AG09319 (cell line): ENCODE measurements at regions not wholly inside any gene's neighbourhood (a gene's known extent, or its start where the extent isn't known, plus 50 kb on each side); places are given as distances from the start of the nearest gene placed in this dataset.
"Not testable (repeated sequence)": the region's sequence is repeated elsewhere in the genome, so short reads cannot be mapped to it uniquely, and the experiment has no call there.

Experiments
- DNase-seq: peaks from one replicate; pipeline ENCODE4 v3.0.0-alpha.2; 2010; ENCODE audit warnings: low read depth; ENCODE audit errors: extremely low read depth

GRCh38 chr1:149157409-149157808 lies 54.1 kb upstream of the NBPF9 start:
- not testable (repeated sequence) for DNase-seq

GRCh38 chr1:149158308-149158707 lies 55.0 kb upstream of the NBPF9 start:
- DNase-seq, result not testable (repeated sequence)

DNA sequence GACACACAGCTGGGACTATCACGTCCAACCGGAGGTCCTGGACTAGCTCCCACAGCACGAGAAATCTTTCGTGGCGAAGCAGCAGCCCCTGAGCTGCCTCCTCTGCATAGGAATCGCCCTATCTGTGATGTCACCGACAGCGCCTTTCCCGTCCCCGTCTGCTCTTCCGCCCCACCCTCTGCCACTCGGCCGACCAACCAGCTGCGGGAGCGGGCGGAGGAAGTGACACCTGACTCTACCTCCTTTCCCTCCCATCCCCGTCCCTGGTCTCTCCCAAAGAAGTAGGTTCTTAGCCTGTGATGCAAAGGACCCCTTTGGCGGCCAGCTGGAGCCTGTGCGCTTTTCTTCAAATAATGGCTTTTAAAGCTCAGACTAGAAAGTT lies 59.7 kb upstream of the NBPF9 start:
- DNase-seq, result not testable (repeated sequence)

GRCh38 chr1:149174765-149175164 lies 71.4 kb upstream of the NBPF9 start:
- not testable (repeated sequence) for DNase-seq

DNA sequence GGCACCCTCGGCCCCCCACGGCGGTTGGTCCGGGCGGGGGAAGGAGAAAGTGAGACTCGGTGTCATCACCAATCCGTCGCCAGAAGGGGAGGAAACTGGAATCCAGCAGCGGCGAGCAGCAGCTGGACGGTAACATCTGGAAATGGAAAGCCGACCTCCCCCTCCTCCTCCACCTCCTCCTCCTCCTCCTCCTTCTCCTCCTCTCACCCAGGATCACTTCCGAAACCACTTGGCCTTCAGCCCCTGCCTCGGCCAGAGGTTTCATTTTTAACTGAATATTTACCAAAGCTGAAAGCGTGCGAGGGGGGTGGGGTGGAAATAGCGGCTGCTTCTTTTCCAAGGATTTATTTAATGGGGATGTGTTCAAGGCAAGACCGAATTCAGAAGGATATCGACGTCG lies 72.5 kb upstream of the NBPF9 start:
- not testable (repeated sequence) for DNase-seq

- DNase-seq, result not testable (repeated sequence)
Observed at GRCh38 chr1:149176453-149177316, 73.3 kb upstream of the NBPF9 start.

DNA sequence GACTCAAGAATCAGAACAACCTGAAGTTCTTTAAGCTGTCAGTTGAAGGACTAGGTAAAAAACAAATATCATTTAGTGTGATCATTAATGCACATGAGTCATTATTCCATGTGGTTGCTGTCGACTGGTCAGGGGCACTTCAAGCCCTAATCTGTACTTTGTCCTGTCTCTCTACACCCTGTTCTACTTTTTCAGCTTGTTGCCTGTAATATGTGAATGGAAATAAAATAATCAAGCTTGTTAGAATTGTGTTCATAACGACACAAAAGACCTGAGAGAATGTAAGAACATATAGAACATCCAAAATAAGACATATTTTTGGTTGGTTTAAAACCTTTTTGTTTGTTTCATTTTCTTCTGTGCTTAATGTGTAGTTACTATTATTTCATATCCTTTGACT lies 87.4 kb upstream of the NBPF9 start:
- not testable (repeated sequence) for DNase-seq

GRCh38 chr1:149196651-149197050 lies 93.3 kb upstream of the NBPF9 start:
- DNase-seq, result not testable (repeated sequence)

DNA sequence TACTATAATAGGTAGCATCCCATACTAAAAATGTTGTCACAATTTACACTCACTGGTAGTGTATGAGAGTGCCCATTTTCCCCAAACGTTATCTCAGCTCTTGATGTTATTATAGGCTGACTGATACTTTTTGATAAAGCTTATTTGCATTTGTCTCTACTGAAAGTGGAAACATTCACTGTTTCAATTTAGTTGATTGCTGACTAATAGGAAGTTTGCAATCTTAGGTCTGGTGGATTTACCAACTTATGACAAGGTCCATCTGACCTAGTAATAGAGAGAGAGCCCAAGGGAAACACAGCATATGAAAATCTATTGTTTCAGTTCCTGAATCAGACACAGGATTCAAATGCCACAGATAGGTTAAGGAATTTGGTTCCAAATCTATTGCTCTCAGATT lies 97.2 kb upstream of the NBPF9 start:
- DNase-seq, result peak; percentile 27

DNA sequence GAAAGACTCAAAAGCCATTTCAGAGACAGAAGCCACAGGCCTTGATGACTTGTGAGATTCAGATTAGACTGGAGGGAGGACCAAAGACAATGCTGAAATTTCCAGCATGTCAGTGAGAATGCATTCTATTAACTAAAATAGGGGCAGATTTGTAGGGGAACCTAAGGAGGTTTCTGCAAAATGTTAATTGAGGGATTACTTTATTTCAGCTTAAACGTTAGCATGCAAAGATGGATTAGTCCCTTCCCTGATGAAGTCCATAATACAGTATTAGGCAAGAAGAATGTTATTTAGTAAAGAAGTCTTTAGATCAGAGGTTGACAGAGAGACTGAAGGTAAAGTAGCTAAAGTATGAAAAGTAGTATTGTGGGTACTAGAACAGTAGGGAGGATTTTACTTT lies 98.9 kb upstream of the NBPF9 start:
- DNase-seq, result not testable (repeated sequence)

GRCh38 chr1:149204396-149204795 lies 101.0 kb upstream of the NBPF9 start:
- DNase-seq, result not testable (repeated sequence)

DNA sequence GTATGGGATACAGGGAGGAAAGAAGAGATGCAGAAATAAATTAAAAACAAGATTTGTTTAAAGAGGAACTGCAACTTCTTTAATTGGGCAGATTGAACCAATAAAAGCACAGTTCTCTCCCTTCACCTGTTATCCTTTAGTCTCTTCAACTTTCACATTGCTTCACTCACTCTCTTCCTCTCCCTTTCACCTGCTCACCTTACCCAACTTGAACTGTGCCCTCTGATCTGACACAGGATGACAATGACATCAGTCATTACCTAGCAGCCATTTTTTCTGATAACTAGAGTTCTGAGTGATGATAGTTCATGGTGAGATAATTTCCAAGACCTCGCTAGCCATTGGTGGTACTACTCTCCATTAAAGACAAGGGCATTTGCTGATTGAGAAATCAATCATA lies 105.5 kb upstream of the NBPF9 start:
- not testable (repeated sequence) for DNase-seq

DNA sequence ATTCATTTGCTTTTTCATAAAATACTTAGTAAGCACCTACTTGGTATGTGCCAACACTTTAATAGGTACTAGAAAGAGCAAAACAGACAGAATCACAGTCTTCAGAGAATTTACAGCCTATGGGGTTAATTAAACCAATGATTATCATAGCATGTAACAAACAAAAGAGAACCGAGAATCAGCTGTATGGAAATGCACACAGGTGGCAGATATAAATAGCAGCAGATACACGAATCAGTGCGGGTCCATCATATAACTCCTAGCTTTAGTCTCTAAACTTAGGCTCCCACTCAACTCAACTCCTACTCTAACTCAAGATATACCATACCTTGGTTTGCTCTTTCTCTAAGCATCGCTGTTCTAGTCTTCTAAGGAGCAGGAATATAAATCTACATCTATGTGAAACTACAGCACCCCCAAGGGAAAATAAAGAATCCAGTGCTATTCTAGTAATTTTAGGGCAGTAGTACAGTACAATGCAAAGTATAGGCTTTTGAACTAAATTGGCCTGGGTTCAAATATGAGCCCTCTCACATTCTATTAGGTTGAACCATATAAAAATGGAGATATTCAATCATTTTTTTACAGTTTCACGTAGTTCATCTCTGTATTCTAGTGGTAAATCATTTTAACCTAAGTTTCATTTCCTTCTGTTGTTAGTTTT lies 108.5 kb upstream of the NBPF9 start:
- not testable (repeated sequence) for DNase-seq

DNA sequence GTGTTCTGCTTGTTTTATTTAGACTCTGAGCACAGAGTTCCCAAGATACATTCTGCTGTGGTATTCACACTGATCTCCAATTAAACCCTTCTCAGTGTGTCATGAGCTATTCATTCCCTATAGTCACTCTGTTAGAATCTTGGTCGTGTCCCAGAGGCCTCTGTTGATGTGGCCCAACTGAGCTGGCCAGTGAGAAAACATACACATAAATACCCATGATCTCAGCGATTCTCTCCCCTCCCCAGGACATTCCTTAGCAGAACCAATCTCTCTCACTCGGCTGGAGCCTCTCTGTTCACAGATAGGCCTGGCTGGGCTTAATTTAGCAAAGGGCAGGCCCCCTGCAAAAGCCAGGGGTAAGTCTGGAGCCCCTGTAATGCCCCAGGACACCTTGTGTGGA lies 109.6 kb upstream of the NBPF9 start:
- not testable (repeated sequence) for DNase-seq

DNA sequence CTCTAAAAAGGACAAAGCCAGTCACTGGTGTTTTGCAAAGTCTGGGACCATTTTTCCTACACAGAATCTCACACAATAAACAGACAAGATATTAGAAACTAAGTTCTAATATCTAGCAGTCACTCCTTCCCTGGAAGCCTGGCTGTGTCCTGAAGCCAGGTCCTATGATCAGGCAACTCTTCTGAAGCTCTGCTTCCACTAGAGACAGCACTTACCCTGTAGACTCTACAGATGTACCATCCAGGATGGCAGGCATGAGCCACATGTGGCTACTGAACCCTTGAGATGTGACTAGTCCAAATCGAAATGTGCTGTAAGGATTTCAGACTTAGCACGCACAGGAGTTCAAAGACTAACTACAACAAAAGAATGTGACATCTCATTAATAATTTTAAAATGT lies 110.3 kb upstream of the NBPF9 start:
- not testable (repeated sequence) for DNase-seq

GRCh38 chr1:149218080-149218988 lies 115.0 kb upstream of the NBPF9 start:
- not testable (repeated sequence) for DNase-seq

GRCh38 chr1:149219539-149219938 lies 116.2 kb upstream of the NBPF9 start:
- DNase-seq, result not testable (repeated sequence)

GRCh38 chr1:149220463-149221074 lies 117.2 kb upstream of the NBPF9 start:
- DNase-seq, result not testable (repeated sequence)

GRCh38 chr1:149227933-149228665 lies 124.7 kb upstream of the NBPF9 start:
- not testable (repeated sequence) for DNase-seq
